HCT116 (cell line): ENCODE measurements at regions not wholly inside any gene's neighbourhood (a gene's known extent, or its start where the extent isn't known, plus 50 kb on each side); places are given as distances from the start of the nearest gene placed in this dataset.

Experiments
- ATAC-seq: fragments of 200-7000 bp; cut with Tn5 transposase; 2 replicates; pipeline ENCODE4 v1.9.1; 2020; ENCODE audit warnings: mild to moderate bottlenecking, moderate library complexity
- BruUV-seq: library from RNA; stranded (reverse); fragments of 400-500 nt; replicated peaks from 2 replicates; lab custom pipeline; 2021; lab: Mats Ljungman, UMichigan
- CTCF ChIA-PET: fragments of 300-600 bp; sonication (Branson Sonifier 250); formaldehyde crosslinking; loops from one replicate; lab custom pipeline; 2021; ENCODE audit warnings: antibody characterized with exemption; lab: Charles Lee
- POLR2A ChIA-PET: fragments of 300-600, 350-600 bp; sonication (Branson Sonifier 250); formaldehyde crosslinking; loops from one replicate; lab custom pipeline; 2021; ENCODE audit warnings: antibody characterized with exemption; lab: Charles Lee
- RAD21 ChIA-PET, 2 experiments: fragments of 300-600 bp; sonication (Branson Sonifier 250); formaldehyde crosslinking; loops; one replicate each; lab custom pipeline; 2023; ENCODE audit warnings: low total read pairs in 2 of 2; ENCODE audit not compliant: uncharacterized antibody in 2 of 2, unreplicated experiment in 2 of 2, low non-redundant PET in 1 of 2; lab: Charles Lee
- DNase-seq: peaks from one replicate; pipeline ENCODE4 v3.0.0-alpha.2; 2010; ENCODE audit warnings: low read depth, low spot score
- H2AFZ ChIP-seq: fragments of 200-600 bp; shearing (Covaris generic), sonication (generic); 2 replicates; pipeline ENCODE4 v1.6.1; 2017; ENCODE audit warnings: low read depth, mixed run types, mixed read lengths, antibody characterized with exemption, low read length; ENCODE audit not compliant: poor library complexity, severe bottlenecking
- H3K27ac ChIP-seq: 2 replicates; pipeline ENCODE4 v1.5.1; 2012; ENCODE audit warnings: low read depth, low read length
- H3K27me3 ChIP-seq: fragments of 200-600 bp; sonication (generic); 2 replicates; pipeline ENCODE4 v1.6.1; 2016; ENCODE audit warnings: mixed run types, low read length, mixed read lengths; ENCODE audit not compliant: insufficient read depth
- H3K36me3 ChIP-seq, 2 experiments: fragments of 200-500 bp in 1 of 2; fragments of 200-600 bp in 1 of 2; sonication (Bioruptor generic) in 1 of 2; sonication (generic) in 1 of 2; 2 replicates each; pipeline versions ENCODE4 v1.5.1 to v1.6.1; 2014 to 2016; ENCODE audit warnings: low read length in 2 of 2, inconsistent platforms in 1 of 2, mixed read lengths in 1 of 2, mixed run types in 1 of 2; ENCODE audit not compliant: insufficient read depth in 2 of 2, control insufficient read depth in 1 of 2
- H3K4me1 ChIP-seq, 2 experiments: fragments of 200-600 bp in 1 of 2; sonication (generic) in 1 of 2; 2 replicates each; pipeline versions ENCODE4 v1.5.1 to v1.6.1; 2012 to 2017; ENCODE audit warnings: low read length in 2 of 2, inconsistent platforms in 1 of 2, mild to moderate bottlenecking in 1 of 2, mixed read lengths in 1 of 2, mixed run types in 1 of 2, moderate library complexity in 1 of 2; ENCODE audit not compliant: insufficient read depth in 2 of 2, control insufficient read depth in 1 of 2
- H3K4me2 ChIP-seq: fragments of 200-600 bp; sonication (generic); 2 replicates; pipeline ENCODE4 v1.6.1; 2017; ENCODE audit warnings: mixed run types, low read length, mixed read lengths
- H3K4me3 ChIP-seq, 2 experiments: fragments of 200-600 bp in 1 of 2; sonication (generic) in 1 of 2; replicated peaks in 1 of 2; 2 replicates each; pipeline ENCODE4 v1.5.1; 2011 to 2016; ENCODE audit warnings: low read length in 2 of 2, control low read depth in 1 of 2, low read depth in 1 of 2, mild to moderate bottlenecking in 1 of 2, mixed read lengths in 1 of 2, mixed run types in 1 of 2
- H3K79me2 ChIP-seq: fragments of 200-600 bp; sonication (generic); 2 replicates; pipeline ENCODE4 v1.6.1; 2017; ENCODE audit warnings: mild to moderate bottlenecking, mixed run types, low read length, moderate library complexity, mixed read lengths; ENCODE audit not compliant: insufficient read depth
- H3K9ac ChIP-seq: fragments of 200-600 bp; sonication (generic); 2 replicates; pipeline ENCODE4 v1.6.1; 2016; ENCODE audit warnings: low read length, mixed read lengths
- H3K9me2 ChIP-seq: fragments of 200-600 bp; sonication (generic), shearing (Covaris generic); 2 replicates; pipeline ENCODE4 v1.6.1; 2017; ENCODE audit warnings: mixed run types, mild to moderate bottlenecking, moderate library complexity; ENCODE audit not compliant: insufficient read depth
- H3K9me3 ChIP-seq, 2 experiments: fragments of 200-500 bp in 1 of 2; fragments of 200-600 bp in 1 of 2; sonication (Bioruptor generic) in 1 of 2; sonication (generic) in 1 of 2; 2 replicates each; pipeline ENCODE4 v1.6.1; 2014 to 2017; ENCODE audit warnings: low read length in 2 of 2, mixed read lengths in 2 of 2, inconsistent platforms in 1 of 2, low read depth in 1 of 2, mild to moderate bottlenecking in 1 of 2, mixed run types in 1 of 2, moderate library complexity in 1 of 2; ENCODE audit not compliant: control insufficient read depth in 1 of 2, insufficient read depth in 1 of 2
- H4K20me1 ChIP-seq: fragments of 200-600 bp; sonication (generic), shearing (Covaris generic); 2 replicates; pipeline ENCODE4 v1.6.1; 2017; ENCODE audit warnings: mixed run types, mild to moderate bottlenecking, moderate library complexity; ENCODE audit not compliant: insufficient read depth
- ATF3 ChIP-seq: IDR thresholded peaks from 2 replicates; pipeline ENCODE4 v1.6.1; 2012
- CBX3 ChIP-seq: IDR thresholded peaks from 2 replicates; pipeline ENCODE4 v1.6.1; 2012; ENCODE audit warnings: low read depth
- CEBPB ChIP-seq: IDR thresholded peaks from 2 replicates; pipeline ENCODE4 v1.6.1; 2012; ENCODE audit warnings: low read depth
- EZH2phosphoT487 ChIP-seq: fragments of 200-600 bp; IDR thresholded peaks from 2 replicates; pipeline ENCODE4 v1.6.1; 2018; ENCODE audit warnings: antibody characterized with exemption, borderline replicate concordance
- FOSL1 ChIP-seq: IDR thresholded peaks from 2 replicates; pipeline ENCODE4 v1.6.1; 2012; ENCODE audit warnings: low read depth
- MAX ChIP-seq: IDR thresholded peaks from 2 replicates; pipeline ENCODE4 v1.6.1; 2012
- POLR2AphosphoS5 ChIP-seq: IDR thresholded peaks from 2 replicates; pipeline ENCODE4 v1.6.1; 2011; ENCODE audit warnings: mild to moderate bottlenecking, low read depth, low read length, moderate library complexity
- RAD21 ChIP-seq: IDR thresholded peaks from 2 replicates; pipeline ENCODE4 v1.6.1; 2012; ENCODE audit warnings: low read depth, mild to moderate bottlenecking
- REST ChIP-seq: IDR thresholded peaks from 2 replicates; pipeline ENCODE4 v1.6.1; 2012; ENCODE audit warnings: low read depth
- SIN3A ChIP-seq: IDR thresholded peaks from 2 replicates; pipeline ENCODE4 v1.6.1; 2012; ENCODE audit warnings: low read depth
- SRF ChIP-seq: IDR thresholded peaks from 2 replicates; pipeline ENCODE4 v1.6.1; 2012; ENCODE audit warnings: low read depth
- TCF7L2 ChIP-seq: IDR thresholded peaks from 2 replicates; pipeline ENCODE4 v1.7.0; 2011; ENCODE audit warnings: borderline replicate concordance, inconsistent platforms; ENCODE audit not compliant: insufficient read depth, insufficient read length; ENCODE audit errors: extremely low read depth
- ZBTB33 ChIP-seq: IDR thresholded peaks from 2 replicates; pipeline ENCODE4 v1.6.1; 2011; ENCODE audit warnings: mild to moderate bottlenecking, low read length, moderate library complexity; ENCODE audit not compliant: insufficient replicate concordance; ENCODE audit errors: extremely low read depth
- ZNF274 ChIP-seq: fragments of 200-500 bp; sonication (Bioruptor generic); IDR thresholded peaks from 2 replicates; pipeline ENCODE4 v1.6.1; 2014; ENCODE audit warnings: mild to moderate bottlenecking, low read depth, low read length, inconsistent platforms
- intact Hi-C: fragments of 100-400 bp; cut with micrococcal nuclease; formaldehyde crosslinking; loops from 2 replicates; pipeline ENCODE4 v1.10.0; 2022

GRCh38 chr4:19025031-19025430, 1003.5 kb upstream of the LCORL start:
- H3K4me2 ChIP-seq, result no peak overlapping the region
- no peaks in the 10 kb centered on the region for H3K9me2 ChIP-seq
- ChIA-PET RAD21 (no interaction called here), CTCF (no interaction called here), POLR2A (no interaction called here)
- no peaks in the 10 kb centered on the region for H3K9me3 ChIP-seq
- H3K9ac ChIP-seq, result no peak overlapping the region
- H4K20me1 ChIP-seq, result no peaks in the 10 kb centered on the region
- no peak overlapping the region for H3K27ac ChIP-seq
- BruUV-seq, result no TSS peak
- H3K36me3 ChIP-seq, result no peaks in the 10 kb centered on the region
- TF ChIP-seq RAD21, result no peak
- no peak for TF ChIP-seq CEBPB
- no peaks in the 10 kb centered on the region for H3K79me2 ChIP-seq
- ATAC-seq, result no peak
- no peaks in the 10 kb centered on the region for H3K27me3 ChIP-seq
- no peak overlapping the region for H2AFZ ChIP-seq
- intact Hi-C loops, result no loop called here
- no peak for DNase-seq
- H3K4me3 ChIP-seq, result no peak overlapping the region
- H3K4me1 ChIP-seq, result no peaks in the 10 kb centered on the region

- no TSS peak for BruUV-seq
- Histone ChIP-seq H3K4me3 (no peak overlapping the region), H3K79me2 (no peaks in the 10 kb centered on the region), H2AFZ (no peak overlapping the region), H3K9ac (no peak overlapping the region), H3K27ac (no peak overlapping the region), H3K9me2 (no peaks in the 10 kb centered on the region), H3K27me3 (no peaks in the 10 kb centered on the region), H3K9me3 (no peaks in the 10 kb centered on the region), H4K20me1 (no peaks in the 10 kb centered on the region), H3K36me3 (no peaks in the 10 kb centered on the region), H3K4me1 (no peaks in the 10 kb centered on the region), H3K4me2 (no peak overlapping the region)
- ATAC-seq, result no peak
- ChIA-PET CTCF (no interaction called here), RAD21 (no interaction called here), POLR2A (no interaction called here)
- TF ChIP-seq ATF3 (no peak), ZBTB33 (no peak), ZNF274 (no peak), CEBPB (no peak), SIN3A (no peak), FOSL1 (no peak), CBX3 (no peak), RAD21 (no peak), REST (no peak), MAX (no peak), SRF (no peak), TCF7L2 (no peak), POLR2AphosphoS5 (no peak), EZH2phosphoT487 (no peak)
- intact Hi-C loops, result no loop called here
- no peak for DNase-seq
These were observed 1002.5 kb upstream of the LCORL start for GRCh38 chr4:19024047-19024446.
